GM12865 (cell line): ENCODE measurements at regions not wholly inside any gene's neighbourhood (a gene's known extent, or its start where the extent isn't known, plus 50 kb on each side); places are given as distances from the start of the nearest gene placed in this dataset.
"Not testable (repeated sequence)": the region's sequence is repeated elsewhere in the genome, so short reads cannot be mapped to it uniquely, and the experiment has no call there.

Experiments
- DNase-seq: peaks from one replicate; pipeline ENCODE4 v3.0.0; 2010; ENCODE audit warnings: low read depth
- H3K4me3 ChIP-seq: 2 replicates; pipeline ENCODE4 v1.5.1; 2011; ENCODE audit warnings: mild to moderate bottlenecking, low read depth, low read length, control low read depth
- CTCF ChIP-seq: IDR thresholded peaks from 2 replicates; pipeline ENCODE4 v1.5.1; 2011; ENCODE audit warnings: low read length, control low read depth, low read depth, inconsistent platforms; ENCODE audit not compliant: insufficient read depth; ENCODE audit errors: missing control alignments

GRCh38 chr4:123025398-123025797 is 103.0 kb upstream of the NUDT6 start:
- no peak for DNase-seq
- no peak overlapping the region for H3K4me3 ChIP-seq
- no peak for TF ChIP-seq CTCF

- H3K4me3 ChIP-seq, result not testable (repeated sequence)
- peak; percentile 26 for DNase-seq
Observed at GRCh38 chr4:123026015-123026414, 103.6 kb upstream of the NUDT6 start.

- DNase-seq, result no peak
- no peak for TF ChIP-seq CTCF
- H3K4me3 ChIP-seq, result no peak overlapping the region
Observed at GRCh38 chr4:123031664-123032063, 109.3 kb upstream of the NUDT6 start.

GRCh38 chr4:123034023-123034422 is 111.6 kb upstream of the NUDT6 start:
- TF ChIP-seq CTCF, result no peak
- no peak for DNase-seq
- no peak overlapping the region for H3K4me3 ChIP-seq

- DNase-seq, result no peak
- no peak overlapping the region for H3K4me3 ChIP-seq
- TF ChIP-seq CTCF, result no peak
Observed at GRCh38 chr4:123035239-123035638, 112.8 kb upstream of the NUDT6 start.

- H3K4me3 ChIP-seq, result no peak overlapping the region
- no peak for TF ChIP-seq CTCF
- DNase-seq, result no peak
Observed at GRCh38 chr4:123037804-123038203, 115.4 kb upstream of the NUDT6 start.

GRCh38 chr4:123042095-123042494 is 119.7 kb upstream of the NUDT6 start:
- TF ChIP-seq CTCF, result no peak
- H3K4me3 ChIP-seq, result no peak overlapping the region

GRCh38 chr4:123043013-123043412 is 120.6 kb upstream of the NUDT6 start:
- no peak for DNase-seq
- TF ChIP-seq CTCF, result no peak
- H3K4me3 ChIP-seq, result no peak overlapping the region

More at GRCh38 chr4:123042095-123042494, 119.7 kb upstream of the NUDT6 start:
- no peak for DNase-seq
